NAMALWA (cell line): ENCODE measurements at regions not wholly inside any gene's neighbourhood (a gene's known extent, or its start where the extent isn't known, plus 50 kb on each side); places are given as distances from the start of the nearest gene placed in this dataset.
"Not testable (repeated sequence)": the region's sequence is repeated elsewhere in the genome, so short reads cannot be mapped to it uniquely, and the experiment has no call there.

Source experiments
- DNase-seq: peaks from one replicate; pipeline ENCODE4 v3.0.0-alpha.2; 2015; ENCODE audit warnings: low spot score

GRCh38 chr7:130789436-130789835 is 55.4 kb upstream of the KLF14 start:
- no peak for DNase-seq

- no peak for DNase-seq
These were observed 57.7 kb upstream of the KLF14 start for GRCh38 chr7:130791746-130792145.

- DNase-seq, result no peak
These were observed 60.0 kb upstream of the KLF14 start for GRCh38 chr7:130793855-130794618.

GRCh38 chr7:130794619-130794922 is 60.6 kb upstream of the KLF14 start:
- DNase-seq, result no peak

- DNase-seq, result not testable (repeated sequence)
These were observed 62.4 kb upstream of the KLF14 start for GRCh38 chr7:130796425-130796824.

GRCh38 chr7:130803127-130803526 is 69.1 kb upstream of the KLF14 start:
- DNase-seq, result no peak

GRCh38 chr7:130804220-130804619 is 70.2 kb upstream of the KLF14 start:
- no peak for DNase-seq

GRCh38 chr7:130812819-130813218 is 78.8 kb upstream of the KLF14 start:
- DNase-seq, result not testable (repeated sequence)

- DNase-seq, result peak; percentile 69
These were observed 80.8 kb upstream of the KLF14 start for GRCh38 chr7:130814778-130815335.

- DNase-seq, result no peak
These were observed 84.0 kb upstream of the KLF14 start for GRCh38 chr7:130818056-130818455.

- no peak for DNase-seq
These were observed 87.9 kb upstream of the KLF14 start for GRCh38 chr7:130821864-130822263.

- DNase-seq, result peak; percentile 35
These were observed 88.6 kb upstream of the KLF14 start for GRCh38 chr7:130822642-130823041.

GRCh38 chr7:130823060-130823459 is 89.1 kb upstream of the KLF14 start:
- DNase-seq, result no peak

- no peak for DNase-seq
These were observed 91.8 kb upstream of the KLF14 start for GRCh38 chr7:130825819-130826218.

GRCh38 chr7:130829415-130829814 is 95.4 kb upstream of the KLF14 start:
- no peak for DNase-seq

- no peak for DNase-seq
These were observed 97.3 kb upstream of the KLF14 start for GRCh38 chr7:130831322-130831721.

- DNase-seq, result peak; percentile 56
These were observed 97.9 kb upstream of the KLF14 start for GRCh38 chr7:130831817-130832481.

GRCh38 chr7:130838738-130839137 is 104.7 kb upstream of the KLF14 start:
- DNase-seq, result no peak

- no peak for DNase-seq
These were observed 106.6 kb upstream of the KLF14 start for GRCh38 chr7:130840599-130840998.

- DNase-seq, result peak; percentile 36
These were observed 107.4 kb upstream of the KLF14 start for GRCh38 chr7:130841416-130841815.

- no peak for DNase-seq
These were observed 109.7 kb upstream of the KLF14 start for GRCh38 chr7:130843703-130844102.

GRCh38 chr7:130844811-130845580 is 111.0 kb upstream of the KLF14 start:
- DNase-seq, result no peak

- DNase-seq, result no peak
These were observed 111.6 kb upstream of the KLF14 start for GRCh38 chr7:130845581-130846085.
